GM12865 (cell line): ENCODE measurements at regions not wholly inside any gene's neighbourhood (a gene's known extent, or its start where the extent isn't known, plus 50 kb on each side); places are given as distances from the start of the nearest gene placed in this dataset.

Source experiments
- DNase-seq: peaks from one replicate; pipeline ENCODE4 v3.0.0; 2010; ENCODE audit warnings: low read depth
- H3K4me3 ChIP-seq: 2 replicates; pipeline ENCODE4 v1.5.1; 2011; ENCODE audit warnings: mild to moderate bottlenecking, low read depth, low read length, control low read depth
- TF ChIP-seq, protein P1 (sequence below): IDR thresholded peaks from 2 replicates; pipeline ENCODE4 v1.5.1; 2011; ENCODE audit warnings: low read length, control low read depth, low read depth, inconsistent platforms; ENCODE audit not compliant: insufficient read depth; ENCODE audit errors: missing control alignments

DNA sequence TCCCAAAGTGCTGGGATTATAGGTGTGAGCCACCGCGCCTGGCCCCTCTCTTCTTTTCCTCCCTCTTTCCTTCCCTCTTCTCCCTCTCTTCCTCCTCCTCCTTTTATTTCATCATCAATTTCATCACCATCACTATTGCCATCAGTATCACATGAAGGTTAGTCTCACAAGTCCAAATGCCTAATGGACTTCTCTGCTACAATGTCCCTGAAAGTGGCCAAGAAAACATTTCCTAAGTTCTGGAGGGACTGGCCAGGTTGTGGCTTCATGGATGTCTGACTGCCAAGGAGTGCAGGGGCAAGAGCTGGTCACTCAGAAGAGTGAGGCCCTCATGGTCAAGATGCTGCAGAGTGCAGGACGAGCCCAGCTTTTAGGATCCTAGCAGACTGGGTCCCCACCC is 97.6 kb downstream of the SYNE3 start:
- no peak for DNase-seq
- H3K4me3 ChIP-seq, result no peak overlapping the region
- TF ChIP-seq, protein P1, sequence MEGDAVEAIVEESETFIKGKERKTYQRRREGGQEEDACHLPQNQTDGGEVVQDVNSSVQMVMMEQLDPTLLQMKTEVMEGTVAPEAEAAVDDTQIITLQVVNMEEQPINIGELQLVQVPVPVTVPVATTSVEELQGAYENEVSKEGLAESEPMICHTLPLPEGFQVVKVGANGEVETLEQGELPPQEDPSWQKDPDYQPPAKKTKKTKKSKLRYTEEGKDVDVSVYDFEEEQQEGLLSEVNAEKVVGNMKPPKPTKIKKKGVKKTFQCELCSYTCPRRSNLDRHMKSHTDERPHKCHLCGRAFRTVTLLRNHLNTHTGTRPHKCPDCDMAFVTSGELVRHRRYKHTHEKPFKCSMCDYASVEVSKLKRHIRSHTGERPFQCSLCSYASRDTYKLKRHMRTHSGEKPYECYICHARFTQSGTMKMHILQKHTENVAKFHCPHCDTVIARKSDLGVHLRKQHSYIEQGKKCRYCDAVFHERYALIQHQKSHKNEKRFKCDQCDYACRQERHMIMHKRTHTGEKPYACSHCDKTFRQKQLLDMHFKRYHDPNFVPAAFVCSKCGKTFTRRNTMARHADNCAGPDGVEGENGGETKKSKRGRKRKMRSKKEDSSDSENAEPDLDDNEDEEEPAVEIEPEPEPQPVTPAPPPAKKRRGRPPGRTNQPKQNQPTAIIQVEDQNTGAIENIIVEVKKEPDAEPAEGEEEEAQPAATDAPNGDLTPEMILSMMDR, result no peak

DNA sequence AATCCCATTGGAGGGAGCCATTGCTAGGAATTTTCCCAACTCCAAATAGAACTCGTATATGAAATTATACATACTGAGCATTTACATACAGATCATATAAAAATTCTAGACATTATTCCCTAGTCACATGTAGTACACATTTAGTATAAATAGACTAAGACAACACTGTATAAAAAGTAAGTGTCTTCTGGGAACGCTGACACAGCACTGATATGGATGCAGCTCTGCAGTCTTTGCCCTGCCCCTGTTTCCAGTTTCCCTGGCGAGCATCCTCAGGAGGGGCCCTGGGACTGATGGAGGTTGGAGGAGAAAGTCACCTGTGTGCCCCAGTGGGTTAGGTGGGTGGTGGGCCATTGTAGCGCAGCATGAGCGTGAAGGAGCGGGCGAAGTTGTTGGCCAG is 97.8 kb upstream of the CLMN start:
- no peak overlapping the region for H3K4me3 ChIP-seq
- TF ChIP-seq, protein P1, result no peak
- no peak for DNase-seq

DNA sequence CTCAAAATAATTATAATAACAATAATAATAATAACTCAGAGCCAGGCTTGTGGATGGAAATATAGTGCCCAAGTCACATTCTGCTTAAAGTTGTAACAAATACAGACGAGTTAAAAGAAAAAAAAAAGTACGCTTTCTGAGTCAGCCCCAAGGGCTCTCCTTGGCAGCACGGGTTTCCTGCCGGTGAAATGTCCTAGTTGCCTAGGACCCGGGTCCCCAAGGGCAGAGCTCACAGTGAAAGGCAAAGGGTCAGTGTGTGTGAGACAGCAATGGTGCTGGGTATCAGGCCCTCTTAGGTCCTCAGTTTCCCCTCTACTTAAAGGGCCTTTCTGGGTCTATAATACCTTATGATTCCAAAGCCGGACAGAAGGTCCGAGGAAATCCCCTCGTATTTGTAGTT is 96.3 kb upstream of the CLMN start:
- TF ChIP-seq, protein P1, result no peak

GRCh38 chr14:95413289-95414215 is 93.8 kb upstream of the CLMN start:
- no peak overlapping the region for H3K4me3 ChIP-seq
- no peak for DNase-seq
- TF ChIP-seq, protein P1, result no peak

More for the DNA sequence above, 96.3 kb upstream of the CLMN start:
- DNase-seq, result no peak
- no peak overlapping the region for H3K4me3 ChIP-seq

DNA sequence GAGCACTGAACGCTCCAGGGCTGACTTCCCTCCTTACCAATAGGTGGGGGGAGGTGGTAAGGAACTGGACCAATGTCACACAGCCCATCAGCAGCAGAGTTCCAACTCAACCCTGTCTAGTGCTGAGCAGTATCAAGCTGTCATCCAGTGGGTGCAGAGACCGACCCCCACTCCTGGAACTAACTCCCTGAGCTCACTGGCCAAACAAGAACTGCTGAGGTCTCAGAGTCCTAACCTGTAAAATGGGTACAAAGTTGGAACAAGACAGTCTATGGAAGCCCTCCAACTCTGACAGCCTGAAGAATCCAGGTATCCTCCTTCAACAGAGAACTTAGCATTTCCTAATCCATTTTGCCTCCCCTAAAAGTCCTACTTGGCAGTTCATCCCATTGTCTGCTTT is 91.1 kb upstream of the CLMN start:
- no peak for DNase-seq
- no peak overlapping the region for H3K4me3 ChIP-seq
- TF ChIP-seq, protein P1, result no peak

- TF ChIP-seq, protein P1, result no peak
- no peak overlapping the region for H3K4me3 ChIP-seq
- DNase-seq, result no peak
Observed at GRCh38 chr14:95409477-95410272, 90.0 kb upstream of the CLMN start.
